ENCODE measurements at regions not wholly inside any gene's neighbourhood (a gene's known extent, or its start where the extent isn't known, plus 50 kb on each side); places are given as distances from the start of the nearest gene placed in this dataset.
A peak's percentile ranks its signal among the peaks of the same experiment; 100 is the strongest.
"Not testable (repeated sequence)": the region's sequence is repeated elsewhere in the genome, so short reads cannot be mapped to it uniquely, and the experiment has no call there.

DNA sequence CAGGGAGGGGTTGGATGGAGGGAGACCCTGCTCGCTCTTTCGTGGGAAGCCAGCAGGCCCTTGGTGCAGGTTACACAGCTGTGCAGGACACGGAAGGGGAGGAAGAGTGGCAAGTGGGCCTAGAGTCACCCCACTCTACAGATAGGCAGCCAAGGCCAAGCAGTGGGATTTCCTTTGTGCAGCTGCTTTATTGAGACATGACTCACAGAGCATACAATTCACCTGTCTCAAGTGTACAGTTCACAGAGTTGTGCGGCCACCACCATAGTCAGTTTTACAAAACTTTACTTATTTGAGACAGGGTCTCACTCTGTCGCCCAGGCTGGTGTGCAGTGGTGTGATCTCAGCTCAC lies 91.2 kb upstream of the CIBAR2 start:
- TF ChIP-seq CTCF (IDR thresholded peaks at IDR 0.05; ENCODE audit: control insufficient read depth, insufficient read depth, low read depth, low read length, missing control alignments): no peak
- no peak overlapping the region for H3K4me3 ChIP-seq (ENCODE audit: control insufficient read depth, low read depth, low read length)
- no peak for DNase-seq (ENCODE audit: low read depth)

DNA sequence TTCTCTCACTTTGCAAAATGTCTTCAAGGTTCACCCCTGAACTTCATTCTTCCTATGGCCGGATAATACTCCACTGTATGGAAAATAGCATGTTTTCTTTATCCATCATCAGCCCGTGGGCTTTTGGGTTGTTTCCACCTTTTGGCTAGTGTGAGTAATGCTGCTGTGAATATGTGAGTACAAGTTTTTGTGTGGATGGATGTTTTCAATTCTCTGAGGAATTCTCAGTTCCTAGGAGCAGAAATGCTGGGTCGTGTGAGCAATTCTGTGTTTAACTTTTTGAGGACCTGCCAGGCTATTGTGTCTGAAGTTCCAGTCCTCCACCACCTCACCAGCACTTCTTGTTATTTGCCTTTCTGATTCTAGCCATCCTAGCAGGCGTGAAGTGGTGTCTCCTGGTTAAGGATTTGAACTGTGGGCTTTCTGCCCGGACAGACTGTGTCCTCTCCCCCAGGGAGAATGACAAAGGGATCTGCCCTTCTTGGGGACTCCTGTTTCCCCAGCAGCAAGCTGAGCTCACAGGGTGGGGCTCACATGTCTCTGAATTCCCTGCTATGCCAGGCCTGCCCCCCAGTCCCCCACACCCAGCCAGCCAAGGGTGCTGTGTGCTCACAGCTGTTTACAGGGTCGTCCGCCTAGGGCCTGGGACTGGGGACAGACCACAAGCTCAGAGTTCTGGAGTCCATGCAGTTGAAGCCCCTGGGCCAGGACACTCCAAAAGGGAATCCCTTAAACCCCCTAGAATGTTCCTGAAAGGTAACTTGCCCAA lies 92.2 kb upstream of the CIBAR2 start:
- H3K4me3 ChIP-seq (ENCODE audit: control insufficient read depth, low read depth, low read length): no peak overlapping the region
- no peak for TF ChIP-seq CTCF (IDR thresholded peaks at IDR 0.05; ENCODE audit: control insufficient read depth, insufficient read depth, low read depth, low read length, missing control alignments)
- peak; percentile 54 for DNase-seq (ENCODE audit: low read depth)

GRCh38 chr16:85205257-85205656 lies 93.0 kb upstream of the CIBAR2 start:
- not testable (repeated sequence) for DNase-seq (ENCODE audit: low read depth); H3K4me3 ChIP-seq (ENCODE audit: control insufficient read depth, low read depth, low read length)

GRCh38 chr16:85205747-85206471 lies 93.6 kb upstream of the CIBAR2 start:
- no peak for TF ChIP-seq CTCF (IDR thresholded peaks at IDR 0.05; ENCODE audit: control insufficient read depth, insufficient read depth, low read depth, low read length, missing control alignments)
- DNase-seq (ENCODE audit: low read depth): no peak
- H3K4me3 ChIP-seq (ENCODE audit: control insufficient read depth, low read depth, low read length): no peak overlapping the region

- H3K4me3 ChIP-seq (ENCODE audit: control insufficient read depth, low read depth, low read length): no peak overlapping the region
- no peak for TF ChIP-seq CTCF (IDR thresholded peaks at IDR 0.05; ENCODE audit: control insufficient read depth, insufficient read depth, low read depth, low read length, missing control alignments)
- no peak for DNase-seq (ENCODE audit: low read depth)
Measured at GRCh38 chr16:85206472-85207356, 94.4 kb upstream of the CIBAR2 start.

GRCh38 chr16:85207357-85207921 lies 95.2 kb upstream of the CIBAR2 start:
- H3K4me3 ChIP-seq (ENCODE audit: control insufficient read depth, low read depth, low read length): no peak overlapping the region
- no peak for DNase-seq (ENCODE audit: low read depth)
- TF ChIP-seq CTCF (IDR thresholded peaks at IDR 0.05; ENCODE audit: control insufficient read depth, insufficient read depth, low read depth, low read length, missing control alignments): no peak
